DMS153 treated with DMSO at 0.1 percent for 48 hours (cell line): ENCODE measurements at regions not wholly inside any gene's neighbourhood (a gene's known extent, or its start where the extent isn't known, plus 50 kb on each side); places are given as distances from the start of the nearest gene placed in this dataset.

Experiments used
- DNase-seq: peaks from one replicate; lab custom pipeline; 2025; ENCODE audit not compliant: unreplicated experiment; lab: John Stamatoyannopoulos, UW

DNA sequence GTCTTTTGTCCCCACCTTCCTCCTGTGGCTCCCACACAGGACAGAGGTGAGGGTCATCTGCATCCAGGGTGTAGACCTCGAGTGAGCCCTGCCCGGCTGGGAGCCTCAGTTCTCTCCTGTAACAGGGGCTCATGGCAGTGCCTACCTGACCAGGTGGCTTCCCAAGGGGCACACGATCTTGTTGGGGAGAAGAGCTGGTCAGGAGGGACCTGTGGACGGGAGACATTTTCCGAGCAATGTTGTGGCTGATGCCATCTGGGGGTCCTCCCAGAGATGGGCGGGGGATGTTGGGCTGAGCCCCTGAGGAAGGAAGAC lies 51.9 kb downstream of the CEBPB start:
- no peak for DNase-seq

DNA sequence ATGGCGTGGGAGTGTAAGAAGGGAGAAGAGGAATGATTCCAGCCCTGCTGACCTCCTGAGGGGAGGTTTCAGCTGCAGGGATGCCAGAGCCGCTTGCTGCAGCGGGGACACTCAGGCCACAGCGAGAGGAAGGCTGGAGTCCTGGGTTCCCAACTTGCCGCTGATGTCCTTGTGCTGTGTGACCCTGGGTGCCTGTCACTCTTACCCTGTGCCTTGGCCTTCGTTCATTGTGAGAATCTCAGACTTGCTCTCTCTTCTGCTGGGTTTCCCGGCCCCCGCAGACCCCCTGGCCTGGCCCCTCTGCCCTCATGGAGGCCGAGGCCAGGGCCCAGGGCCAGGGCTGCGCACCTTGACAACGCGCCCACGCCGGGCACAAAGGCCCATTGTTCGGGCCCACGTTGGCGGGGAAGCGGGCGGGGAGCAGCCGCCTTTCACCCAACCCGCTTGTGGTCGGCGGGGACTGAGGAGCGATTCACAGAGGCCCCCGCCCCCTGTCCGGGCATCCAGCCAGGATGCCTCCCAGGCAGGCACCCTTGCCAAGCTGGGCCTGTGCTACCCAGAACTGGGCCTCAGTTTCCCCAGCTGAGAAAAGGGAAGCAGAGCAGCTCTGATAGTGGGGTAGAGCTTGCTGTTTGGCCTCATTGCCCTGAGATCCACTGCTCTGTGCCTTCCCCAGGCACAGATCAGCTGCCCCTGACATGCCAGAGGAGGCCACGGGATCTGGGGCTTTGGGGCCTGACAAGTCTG lies 52.4 kb downstream of the CEBPB start:
- peak; percentile 54 for DNase-seq

DNA sequence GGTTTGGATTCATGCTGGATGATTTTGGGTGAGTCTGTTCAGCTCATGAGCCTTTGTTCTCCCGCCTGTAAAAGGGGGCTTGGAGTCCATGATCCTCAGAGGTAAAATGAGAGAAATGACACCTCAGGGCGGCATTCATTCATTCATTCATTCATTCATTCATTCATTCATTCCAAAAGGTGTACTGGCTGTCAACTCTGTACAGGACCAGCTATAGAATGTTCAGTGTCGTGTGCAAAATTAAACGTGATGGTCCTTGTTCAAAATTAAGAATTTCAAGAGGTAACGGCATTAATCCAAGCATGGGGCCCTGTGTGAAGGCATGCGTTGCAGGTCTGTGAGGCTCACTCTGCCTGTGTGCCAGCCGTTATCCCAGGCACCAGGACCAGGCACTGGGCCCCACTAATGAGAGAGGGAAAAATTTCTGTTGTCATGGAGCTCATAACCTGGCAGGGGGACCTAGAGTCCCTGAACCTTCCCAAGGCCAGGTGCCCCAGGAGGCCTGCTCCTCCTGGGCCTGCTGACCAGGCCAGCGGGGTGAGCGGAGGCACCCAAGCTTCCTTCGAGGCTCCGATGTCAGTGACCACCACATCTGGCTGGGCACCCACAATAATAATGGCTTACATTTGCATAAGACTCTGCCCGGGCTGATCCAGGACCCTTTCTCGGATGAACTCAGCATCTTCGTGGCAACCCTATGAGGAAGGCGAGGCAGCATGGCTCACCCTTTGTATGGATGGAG lies 53.2 kb downstream of the CEBPB start:
- no peak for DNase-seq

DNA sequence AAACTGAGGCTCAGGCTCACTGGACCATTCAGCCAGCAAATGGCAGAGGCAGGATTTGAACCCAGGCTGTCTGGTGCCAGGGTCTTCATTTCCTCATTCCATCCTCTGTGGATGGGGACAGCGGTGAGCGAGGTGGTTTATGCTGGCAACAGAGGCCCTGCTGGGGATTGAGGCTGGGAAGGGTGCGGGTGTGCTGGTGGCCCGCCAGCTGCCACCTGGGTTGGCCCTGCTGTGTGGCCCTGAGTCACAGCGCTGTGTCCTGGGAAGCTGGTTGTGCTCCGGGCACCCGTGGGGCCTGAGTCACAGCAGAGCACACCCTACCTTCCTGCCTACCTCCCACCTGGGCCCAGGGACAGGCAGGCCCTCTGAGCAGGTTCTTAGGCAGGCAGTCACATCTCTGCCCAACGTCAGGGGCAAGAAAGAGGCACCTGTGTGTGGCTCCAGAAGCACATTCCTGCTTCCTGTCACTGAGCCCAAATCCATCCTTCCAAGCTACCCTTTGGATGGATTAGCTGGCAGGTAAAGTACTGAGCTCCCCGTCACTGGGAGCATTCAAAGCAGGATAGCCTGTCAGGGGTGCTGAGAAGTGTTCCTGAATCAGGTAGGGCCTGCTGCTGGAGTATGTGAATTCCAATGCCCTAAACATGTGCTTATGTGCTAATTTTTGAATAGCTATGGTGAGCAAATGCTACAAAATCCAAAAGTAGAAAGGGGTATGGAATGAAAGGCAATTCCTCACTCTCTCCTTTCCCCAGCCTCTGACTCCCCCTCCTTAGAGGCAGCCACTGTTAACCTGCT lies 53.9 kb downstream of the CEBPB start:
- DNase-seq: no peak

DNA sequence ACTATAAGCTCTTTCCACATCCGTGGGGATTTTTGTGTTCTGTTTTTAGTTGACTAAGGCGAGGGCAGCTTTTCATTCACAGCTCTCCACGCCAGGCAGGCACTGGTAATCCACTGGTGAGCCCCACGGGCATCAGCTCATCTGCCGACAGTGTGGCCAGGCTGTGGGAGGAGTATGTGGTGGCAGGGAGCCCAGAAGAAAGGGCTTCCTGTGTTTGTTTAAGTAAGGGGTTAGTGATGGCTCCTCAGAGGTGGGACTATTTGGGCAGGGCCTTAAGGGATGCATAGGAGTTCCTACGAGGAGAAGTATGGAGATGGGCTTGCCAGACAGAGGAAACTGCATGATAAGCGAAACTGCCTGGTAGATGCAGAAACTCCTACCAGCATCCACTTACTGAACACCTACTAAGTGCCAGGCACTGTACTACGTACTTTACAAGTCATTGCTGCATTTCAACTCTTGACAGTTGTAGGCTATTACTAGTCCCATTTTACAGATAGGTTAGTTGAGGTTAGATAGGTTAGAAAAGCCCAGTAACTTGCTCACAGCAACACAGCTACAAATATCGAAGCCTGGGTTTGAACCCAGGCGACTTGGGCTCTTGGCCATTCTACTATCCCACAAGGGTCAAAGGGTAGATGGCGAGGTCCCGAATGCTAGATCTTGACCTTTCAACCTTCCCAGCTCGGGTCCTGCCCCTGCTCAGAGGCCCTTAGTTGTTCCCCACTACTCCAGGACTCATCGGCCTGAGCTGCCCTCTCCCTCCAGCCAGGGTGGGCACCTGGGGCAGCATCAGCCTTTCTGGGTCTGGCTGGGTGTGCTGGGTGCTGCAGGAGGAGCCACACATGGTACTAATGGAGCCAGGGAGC lies 55.1 kb downstream of the CEBPB start:
- DNase-seq: no peak

DNA sequence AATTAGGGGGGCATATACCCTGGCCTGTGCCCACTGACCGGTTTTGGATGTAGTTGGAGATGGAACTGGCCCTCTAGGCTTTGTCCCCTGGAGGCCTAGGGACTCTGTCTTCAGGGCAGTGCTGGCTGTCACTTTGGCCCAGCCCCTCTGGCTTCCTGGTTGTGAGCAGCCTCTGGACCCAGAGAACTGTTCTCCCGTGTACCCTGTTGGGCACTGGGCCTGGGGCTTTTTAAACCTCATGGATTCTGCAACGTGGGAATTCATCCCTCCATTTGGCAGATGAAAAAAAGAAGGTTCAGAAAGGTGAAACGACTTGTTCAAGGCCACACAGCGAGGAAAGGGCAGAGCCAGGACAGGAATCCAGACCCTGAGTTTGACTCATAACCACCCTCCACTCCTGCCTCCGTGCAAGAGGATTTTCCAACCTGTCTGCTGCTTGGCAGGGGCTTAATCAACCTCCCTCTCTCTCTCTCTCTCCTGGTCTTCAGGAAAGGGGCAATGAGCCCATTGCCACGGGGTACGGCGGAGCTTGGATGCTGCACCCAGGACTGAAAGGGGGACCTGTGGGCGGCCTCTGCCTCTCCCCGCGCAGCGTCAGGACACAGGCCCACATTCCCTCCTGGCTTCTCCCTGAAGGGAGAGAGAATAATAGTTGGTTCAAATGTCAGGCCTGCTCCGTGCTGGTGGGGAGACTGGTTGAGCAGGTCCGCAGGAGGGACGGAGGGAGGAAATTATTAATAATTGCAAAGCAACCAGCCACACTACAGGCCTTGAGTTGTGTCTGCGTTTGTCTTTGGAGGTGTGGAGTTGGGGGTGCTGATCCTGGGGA lies 56.0 kb downstream of the CEBPB start:
- no peak for DNase-seq

DNA sequence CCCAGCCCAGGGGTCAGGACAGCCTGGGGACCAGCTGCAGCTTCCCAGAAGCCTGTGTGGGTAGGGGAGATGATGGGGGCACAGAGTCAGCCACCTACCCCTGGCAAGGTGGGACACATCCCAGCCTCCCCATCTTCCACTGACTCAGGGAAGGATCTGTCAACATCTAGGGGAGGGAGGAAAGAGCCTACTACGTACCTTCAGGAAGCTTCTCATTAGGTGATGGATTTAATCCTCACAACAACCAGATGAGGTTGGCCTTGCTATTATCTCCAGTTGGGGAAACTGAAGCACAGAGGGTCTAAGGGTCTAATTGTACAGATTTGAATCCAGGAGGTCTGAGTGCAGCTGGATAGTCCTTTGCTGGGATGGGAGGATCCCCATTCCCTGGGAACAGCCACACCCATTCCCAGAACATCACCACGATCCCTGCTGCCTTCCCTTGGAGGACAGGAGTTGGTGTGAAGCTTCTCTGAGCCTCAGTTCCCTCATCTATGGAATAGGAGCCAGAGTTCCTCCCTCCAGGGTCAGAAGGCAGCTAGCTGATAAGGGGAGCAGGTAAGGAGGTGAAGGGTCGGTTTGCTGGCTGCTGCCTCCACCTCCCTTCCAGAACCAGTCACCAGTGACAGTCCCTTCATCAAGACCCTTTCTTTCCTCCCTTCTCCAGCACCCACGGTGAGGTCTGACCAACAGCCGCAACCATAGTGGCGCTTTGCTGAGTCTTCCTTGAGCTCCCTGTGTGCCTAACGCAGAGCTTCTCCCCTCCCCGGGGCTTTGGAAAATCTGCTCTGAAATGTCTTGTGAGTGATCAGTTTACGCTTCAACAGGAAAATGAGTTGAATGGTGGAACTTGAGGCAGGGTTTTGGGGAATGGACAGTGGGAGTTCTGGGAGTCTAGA lies 56.8 kb downstream of the CEBPB start:
- DNase-seq: no peak

DNA sequence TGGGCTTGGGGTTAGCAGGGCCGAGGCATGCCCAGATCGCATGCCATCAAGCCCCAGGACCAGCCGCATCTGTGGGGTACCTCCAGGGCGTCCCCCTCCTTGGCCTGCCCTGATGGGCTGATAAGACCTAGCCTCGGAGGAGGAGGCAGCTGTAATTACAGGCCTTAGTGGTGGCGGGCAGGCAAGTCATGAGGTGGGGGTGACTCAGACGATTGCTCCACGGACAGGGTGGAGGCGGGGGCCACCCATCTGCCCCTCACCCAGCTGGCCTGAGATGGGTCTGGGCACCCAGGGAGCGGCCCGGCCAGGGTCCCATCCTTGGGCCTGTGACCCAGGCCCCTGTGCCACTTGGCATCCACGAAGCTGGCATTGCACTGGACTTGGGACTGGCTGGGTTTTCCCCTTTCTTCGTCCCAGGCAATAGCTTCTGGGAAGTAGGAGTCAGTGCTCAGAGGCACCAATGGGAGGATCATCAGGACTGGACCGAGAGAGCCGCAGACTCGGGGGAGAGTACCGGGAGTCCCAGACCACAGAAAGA lies 57.5 kb downstream of the CEBPB start:
- no peak for DNase-seq

DNA sequence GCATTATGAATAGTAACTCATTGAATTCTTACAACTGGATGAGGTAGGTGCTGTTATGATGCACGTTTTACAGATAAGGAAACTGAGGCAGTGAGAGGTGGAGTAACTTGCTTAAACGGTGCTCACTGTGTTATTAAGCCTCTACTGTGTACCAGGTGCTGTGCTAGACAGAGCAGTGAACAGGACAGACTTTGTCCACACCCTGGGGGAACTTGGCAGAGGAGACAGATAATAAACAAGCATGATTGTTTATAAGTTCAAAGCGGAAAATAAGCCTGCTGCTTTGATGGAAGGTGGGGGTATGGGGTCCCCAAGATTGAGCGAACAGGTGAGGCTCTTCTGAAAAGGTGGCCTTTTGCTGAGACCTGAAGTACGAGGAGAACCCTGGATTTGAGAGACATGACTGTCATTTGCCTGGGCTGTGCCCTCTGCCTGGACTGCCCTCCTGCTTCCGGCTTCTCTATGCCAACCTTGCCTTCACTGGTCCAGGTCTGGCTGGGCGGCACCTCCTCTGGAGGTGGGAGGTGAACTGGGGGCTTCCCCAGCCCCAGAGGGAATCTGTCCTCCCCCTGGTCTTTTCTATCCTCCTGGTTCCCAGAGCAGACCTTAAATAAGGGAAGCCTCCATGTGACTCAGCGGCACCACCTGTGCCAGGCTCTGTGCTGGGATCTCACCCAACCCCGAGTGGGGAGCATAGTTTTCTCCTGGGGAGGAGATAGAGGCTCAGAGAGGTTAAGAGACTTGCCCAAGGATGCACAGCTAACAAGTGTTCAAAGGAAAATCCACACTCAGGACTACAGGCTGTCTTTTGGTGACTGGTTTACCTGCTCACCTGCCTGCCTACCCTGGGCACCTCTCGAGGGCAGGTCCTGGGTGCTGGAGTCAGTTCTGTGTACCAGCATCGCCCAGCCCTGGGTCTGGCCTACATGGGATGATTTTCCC lies 59.1 kb downstream of the CEBPB start:
- no peak for DNase-seq

DNA sequence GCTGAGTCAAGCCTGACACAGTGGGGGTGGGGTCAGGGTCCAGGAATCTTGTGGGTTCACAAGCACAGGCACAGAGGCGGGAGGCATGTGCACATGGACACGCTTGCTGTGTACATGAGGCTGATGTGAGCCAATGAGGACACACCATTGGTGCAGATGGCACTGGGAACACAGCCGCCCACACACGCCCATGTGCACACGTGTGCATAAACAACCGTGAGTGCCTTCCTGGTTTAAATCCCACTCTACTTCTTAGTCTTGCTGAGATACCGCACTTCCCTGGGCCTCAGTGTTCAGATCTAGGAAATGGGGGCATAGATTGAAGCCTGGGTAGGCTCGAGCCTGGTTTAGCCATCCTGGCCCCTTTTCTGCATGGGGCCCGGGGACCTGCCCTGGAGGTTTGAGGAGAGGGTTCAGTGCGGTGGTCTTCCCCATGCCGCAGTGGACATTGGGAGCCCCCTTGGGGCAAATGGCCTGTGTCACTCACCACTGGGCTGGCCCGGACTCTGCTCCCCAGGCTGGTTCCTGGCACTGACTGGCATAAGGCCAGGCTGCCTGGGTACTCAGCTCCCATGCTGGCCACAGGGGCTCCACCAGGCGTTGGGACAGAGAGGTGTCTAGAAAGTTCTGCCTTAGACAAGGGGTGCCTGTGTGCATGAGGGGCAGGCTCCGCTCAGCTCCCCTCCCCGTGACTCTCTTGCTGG lies 60.2 kb downstream of the CEBPB start:
- DNase-seq: no peak

DNA sequence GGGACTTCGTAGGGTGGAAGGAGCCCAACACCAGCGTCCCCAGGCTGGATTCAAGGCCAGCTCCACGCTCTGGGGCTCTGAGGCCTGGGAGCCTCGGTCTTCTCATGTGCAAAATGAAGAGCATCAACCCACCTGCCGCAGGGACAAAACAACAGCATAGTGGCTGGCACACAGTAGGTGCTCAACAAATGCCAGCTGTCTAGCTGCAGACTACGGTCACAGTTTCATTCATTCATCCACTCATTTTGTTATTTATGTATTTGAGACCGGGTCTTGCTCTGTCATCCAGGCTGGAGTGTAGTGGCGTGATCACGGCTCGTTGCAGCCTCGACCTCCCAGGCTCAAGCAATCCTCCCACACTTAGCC lies 60.7 kb downstream of the CEBPB start:
- no peak for DNase-seq

DNA sequence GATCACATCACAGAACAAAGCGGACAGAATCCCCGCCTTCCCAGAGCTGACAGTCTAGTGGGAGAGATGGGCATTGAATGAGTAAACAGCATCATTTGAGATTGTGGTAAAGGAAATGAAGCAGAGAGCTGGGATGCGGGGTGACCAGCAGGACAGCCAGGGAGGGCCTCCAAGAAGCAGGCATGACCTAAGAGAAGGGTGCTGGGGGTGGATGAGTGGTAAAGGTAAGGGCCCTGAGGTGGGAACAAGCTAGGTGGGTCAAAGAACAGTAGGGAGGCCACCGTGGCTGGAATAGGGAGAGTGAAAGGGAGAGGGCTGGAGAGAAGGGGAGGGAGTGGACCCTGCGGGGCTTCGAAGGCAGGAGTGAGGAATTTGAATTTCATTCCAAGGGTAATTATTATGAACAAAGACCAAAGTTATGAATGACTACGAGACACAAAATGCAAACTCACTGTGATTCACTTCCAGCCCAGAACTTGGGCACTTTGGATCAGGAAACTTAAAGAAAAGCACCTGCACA lies 61.4 kb downstream of the CEBPB start:
- DNase-seq: no peak

DNA sequence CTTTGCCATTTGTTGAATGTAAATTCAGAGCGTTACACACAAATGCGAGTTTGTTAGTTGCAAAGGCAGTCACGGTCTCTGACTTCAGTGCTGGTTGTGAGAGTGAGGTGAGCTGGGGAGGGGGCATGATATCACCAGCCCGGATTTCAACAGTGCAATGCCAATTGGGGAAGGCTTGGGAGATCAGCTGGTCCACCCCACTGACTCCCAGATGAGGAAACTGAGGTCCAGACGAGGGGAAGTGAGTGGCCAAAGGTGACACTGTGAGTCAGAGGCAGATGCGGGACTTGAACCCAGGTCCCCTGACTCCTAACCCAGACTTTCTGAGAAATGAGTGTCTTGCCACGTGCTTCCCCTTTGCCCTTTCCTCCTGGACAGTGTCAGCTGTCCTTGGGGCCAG lies 62.1 kb downstream of the CEBPB start:
- DNase-seq: no peak

DNA sequence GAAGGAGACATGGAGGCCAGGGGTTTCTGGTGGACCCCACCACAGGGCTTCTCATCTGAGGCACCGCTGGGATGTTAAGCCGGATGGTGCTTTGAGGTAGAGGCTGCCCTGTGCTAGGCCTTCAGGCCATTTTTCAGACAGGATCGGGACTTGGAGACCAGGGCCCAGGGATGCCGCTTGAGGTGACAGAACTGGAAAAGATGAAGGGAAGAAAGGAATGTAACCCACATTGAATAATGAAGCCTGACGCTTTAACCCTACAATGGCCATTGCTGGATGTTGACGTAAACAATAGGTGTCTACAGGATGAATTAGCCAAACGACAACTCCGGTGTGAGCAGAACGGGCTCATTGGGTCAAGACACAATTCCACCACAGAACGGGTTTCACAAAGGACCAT lies 62.5 kb downstream of the CEBPB start:
- no peak for DNase-seq

DNA sequence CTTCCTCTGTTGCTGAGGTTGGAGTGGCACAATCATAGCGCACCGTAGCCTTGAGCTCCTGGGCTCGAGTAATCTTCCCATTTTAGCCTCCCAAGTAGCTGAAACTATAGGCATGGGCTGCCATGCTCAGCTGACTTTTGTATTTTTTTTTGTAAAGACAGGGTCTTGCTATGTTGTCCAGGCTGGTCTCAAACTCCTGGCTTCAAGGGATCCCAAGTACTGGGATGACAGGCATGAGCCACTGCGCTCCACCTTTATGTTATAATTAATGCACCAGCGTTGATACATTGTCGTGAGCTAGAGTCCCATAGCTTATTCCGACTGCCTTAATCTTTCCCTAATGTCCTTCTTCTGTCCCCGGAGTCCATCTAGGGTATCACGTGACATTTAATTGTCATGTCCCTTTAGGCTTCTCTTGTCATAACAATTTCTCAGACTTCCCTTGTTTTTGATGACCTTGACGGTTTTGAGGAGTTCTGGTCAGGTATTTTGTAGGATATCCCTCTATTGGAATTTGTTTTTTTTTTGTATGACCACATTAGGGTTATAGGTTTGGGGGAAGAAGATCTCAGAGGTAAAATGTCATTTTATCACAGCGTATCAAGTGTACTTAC lies 63.9 kb downstream of the CEBPB start:
- no peak for DNase-seq

DNA sequence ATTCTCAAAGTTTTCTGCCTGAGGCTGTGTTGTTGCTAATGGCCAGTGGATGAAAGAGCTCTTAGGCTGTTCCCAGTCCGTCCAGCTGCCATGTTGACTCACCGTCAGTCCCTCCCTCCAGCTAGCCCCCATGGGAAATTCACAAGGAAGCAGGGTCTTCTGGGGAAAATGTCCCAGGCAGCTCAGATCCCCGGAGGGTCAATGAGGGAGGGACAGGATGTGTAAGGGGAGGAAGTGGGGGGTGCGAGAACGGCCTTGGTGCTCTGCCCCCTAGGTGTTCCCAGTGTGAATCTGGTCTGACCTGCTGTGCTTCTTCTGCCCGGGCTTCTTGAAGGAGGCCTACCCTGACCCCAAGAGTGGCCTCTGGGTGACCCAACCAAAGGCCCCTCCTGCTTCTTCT lies 65.9 kb downstream of the CEBPB start:
- DNase-seq: no peak

DNA sequence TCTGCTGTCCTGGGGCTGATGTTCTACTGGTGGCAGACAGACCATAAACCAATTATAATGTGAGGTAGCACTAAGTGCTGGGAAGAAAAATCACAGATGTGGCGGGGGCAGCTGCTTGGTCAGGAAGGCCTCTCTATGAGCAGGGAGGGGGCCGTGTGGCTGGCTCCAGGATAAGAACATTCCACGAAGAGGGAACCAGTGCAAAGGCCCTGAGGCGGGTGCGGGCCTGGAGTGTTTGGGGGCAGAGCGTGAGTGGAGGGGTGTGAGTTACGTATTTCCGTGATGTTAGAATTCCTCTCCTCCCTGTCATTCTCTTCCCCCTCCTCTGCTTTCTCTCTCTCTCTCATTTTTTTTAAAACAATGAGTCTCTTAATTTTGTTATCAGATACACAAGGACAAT lies 67.2 kb downstream of the CEBPB start:
- no peak for DNase-seq
